IMR-90 (cell line): ENCODE measurements at regions not wholly inside any gene's neighbourhood (a gene's known extent, or its start where the extent isn't known, plus 50 kb on each side); places are given as distances from the start of the nearest gene placed in this dataset.

Experiments
- ATAC-seq: fragments of 200-7000 bp; cut with Tn5 transposase; 2 replicates; pipeline ENCODE4 v1.9.1; 2020; ENCODE audit warnings: low read depth, mild to moderate bottlenecking, moderate library complexity
- BruUV-seq: library from RNA; stranded (reverse); fragments of 400-500 nt; replicated peaks from 2 replicates; lab custom pipeline; 2021; lab: Mats Ljungman, UMichigan
- CTCF ChIA-PET: fragments of 300-600 bp; formaldehyde crosslinking; extraction: SDS; loops from one replicate; lab custom pipeline; 2021; ENCODE audit warnings: antibody characterized with exemption; lab: Yijun Ruan, JAX
- POLR2A ChIA-PET: fragments of 300-600 bp; sonication (Branson Sonifier 250); formaldehyde crosslinking; loops from one replicate; lab custom pipeline; 2022; ENCODE audit warnings: antibody characterized with exemption; ENCODE audit not compliant: unreplicated experiment; lab: Charles Lee
- DNase-seq: peaks from one replicate; pipeline ENCODE4 v3.0.0; 2013
- H2AFZ ChIP-seq: replicated peaks from 2 replicates; pipeline ENCODE3; 2013; ENCODE audit warnings: low read length, mild to moderate bottlenecking; ENCODE audit not compliant: poor library complexity
- H2AK5ac ChIP-seq: 2 replicates; pipeline ENCODE4 v1.6.1; 2013; ENCODE audit warnings: low read depth, low read length, inconsistent platforms
- H2AK9ac ChIP-seq: replicated peaks from 2 replicates; pipeline ENCODE3; 2013; ENCODE audit warnings: mild to moderate bottlenecking, low read depth, low read length, moderate library complexity; ENCODE audit not compliant: poor library complexity
- H2BK120ac ChIP-seq: 2 replicates; pipeline ENCODE4 v1.6.1; 2013; ENCODE audit warnings: low read depth, low read length, inconsistent platforms
- H2BK15ac ChIP-seq: 3 replicates; pipeline ENCODE4 v1.6.1; 2013; ENCODE audit warnings: low read depth, low read length, inconsistent platforms
- H2BK20ac ChIP-seq: 2 replicates; pipeline ENCODE4 v1.6.1; 2013; ENCODE audit warnings: low read depth, mild to moderate bottlenecking, inconsistent platforms, low read length, moderate library complexity
- H2BK5ac ChIP-seq: 2 replicates; pipeline ENCODE4 v1.6.1; 2013; ENCODE audit warnings: mild to moderate bottlenecking, low read depth, low read length, inconsistent platforms; ENCODE audit not compliant: poor library complexity, severe bottlenecking
- H3K14ac ChIP-seq: replicated peaks from 2 replicates; pipeline ENCODE4 v1.6.1; 2013; ENCODE audit warnings: low read depth, low read length, inconsistent platforms
- H3K18ac ChIP-seq: 2 replicates; pipeline ENCODE4 v1.6.1; 2013; ENCODE audit warnings: low read depth, low read length, control low read depth
- H3K23ac ChIP-seq: 2 replicates; pipeline ENCODE4 v1.6.1; 2013; ENCODE audit warnings: low read depth, low read length, inconsistent platforms
- H3K27ac ChIP-seq: 2 replicates; pipeline ENCODE4 v1.5.1; 2013; ENCODE audit warnings: mild to moderate bottlenecking, control low read depth, low read length; ENCODE audit not compliant: insufficient read depth
- H3K27me3 ChIP-seq: 2 replicates; pipeline ENCODE4 v1.6.1; 2013; ENCODE audit warnings: low read length; ENCODE audit not compliant: control insufficient read depth, insufficient read depth
- H3K36me3 ChIP-seq: 2 replicates; pipeline ENCODE4 v1.6.1; 2013; ENCODE audit warnings: low read length, mixed read lengths; ENCODE audit not compliant: control insufficient read depth, insufficient read depth
- H3K4ac ChIP-seq: 2 replicates; pipeline ENCODE4 v1.6.1; 2013; ENCODE audit warnings: low read depth, low read length, inconsistent platforms
- H3K4me1 ChIP-seq: 2 replicates; pipeline ENCODE4 v1.6.1; 2013; ENCODE audit warnings: low read length, mixed read lengths; ENCODE audit not compliant: control insufficient read depth, insufficient read depth
- H3K4me2 ChIP-seq: 2 replicates; pipeline ENCODE4 v1.6.1; 2013; ENCODE audit warnings: low read depth, mild to moderate bottlenecking, control low read depth, low read length, moderate library complexity
- H3K4me3 ChIP-seq: 2 replicates; pipeline ENCODE4 v1.5.1; 2013; ENCODE audit warnings: low read depth, mild to moderate bottlenecking, control low read depth, low read length, moderate library complexity; ENCODE audit not compliant: insufficient read depth
- H3K56ac ChIP-seq: 2 replicates; pipeline ENCODE4 v1.6.1; 2013; ENCODE audit warnings: low read length, inconsistent platforms; ENCODE audit not compliant: insufficient read depth; ENCODE audit errors: extremely low read depth
- H3K79me1 ChIP-seq, 2 experiments: 2 replicates each; pipeline ENCODE4 v1.6.1; 2013; ENCODE audit warnings: low read length in 2 of 2, inconsistent platforms in 1 of 2, low read depth in 1 of 2
- H3K9ac ChIP-seq: 2 replicates; pipeline ENCODE4 v1.6.1; 2013; ENCODE audit warnings: low read depth, low read length, control low read depth
- H3K9me1 ChIP-seq: 2 replicates; pipeline ENCODE4 v1.6.1; 2013; ENCODE audit warnings: low read length, inconsistent platforms; ENCODE audit not compliant: insufficient read depth
- H3K9me3 ChIP-seq: 2 replicates; pipeline ENCODE4 v1.6.1; 2013; ENCODE audit warnings: low read length; ENCODE audit not compliant: control insufficient read depth, insufficient read depth
- H4K20me1 ChIP-seq: 2 replicates; pipeline ENCODE4 v1.6.1; 2013; ENCODE audit warnings: low read length, inconsistent platforms; ENCODE audit not compliant: insufficient read depth
- H4K5ac ChIP-seq: 2 replicates; pipeline ENCODE4 v1.6.1; 2013; ENCODE audit warnings: mild to moderate bottlenecking, low read depth, low read length, control low read depth
- H4K8ac ChIP-seq, 2 experiments: 2 replicates each; pipeline ENCODE4 v1.6.1; 2013; ENCODE audit warnings: low read depth in 2 of 2, low read length in 2 of 2, control low read depth in 1 of 2, inconsistent platforms in 1 of 2
- H4K91ac ChIP-seq: 2 replicates; pipeline ENCODE4 v1.6.1; 2013; ENCODE audit warnings: low read depth, low read length, inconsistent platforms; ENCODE audit not compliant: insufficient read depth
- MAZ ChIP-seq: IDR thresholded peaks from 2 replicates; pipeline ENCODE4 v1.6.1; 2012; ENCODE audit warnings: low read depth, mild to moderate bottlenecking, low read length, improper control_type of control experiment, moderate library complexity, borderline replicate concordance
- POLR2A ChIP-seq: IDR thresholded peaks from 2 replicates; pipeline ENCODE4 v1.6.1; 2012; ENCODE audit warnings: mild to moderate bottlenecking, low read depth, low read length
- RFX5 ChIP-seq: IDR thresholded peaks from 2 replicates; pipeline ENCODE4 v1.8.0; 2012; ENCODE audit warnings: low read depth, mild to moderate bottlenecking, low read length, moderate library complexity
- WGBS, 2 experiments: methylation state at CpG; one replicate each; pipeline versions ENCODE4 v1.1.5 to v1.1.7; 2013; ENCODE audit warnings: missing lambda C conversion rate in 2 of 2; ENCODE audit not compliant: insufficient read length in 1 of 2; ENCODE audit errors: extremely low coverage in 2 of 2; 5-methylcytosine and 5-hydroxymethylcytosine counted together
- dilution Hi-C: fragments of 300-500 bp; cut with HindIII; formaldehyde crosslinking; loops from one replicate; pipeline ENCODE4 v1.14.3; 2018; ENCODE audit warnings: low sequenced_read_pairs; ENCODE audit not compliant: unreplicated experiment
- in situ Hi-C: fragments of 300-500 bp; cut with MboI; formaldehyde crosslinking; loops from 3 replicates; pipeline ENCODE4 v1.14.3; 2019; ENCODE audit warnings: low sequenced_read_pairs, inconsistent platforms, mixed read lengths
- intact Hi-C: fragments of 100-400 bp; cut with micrococcal nuclease; formaldehyde crosslinking; loops from 2 replicates; pipeline ENCODE4 v1.10.0; 2022

GRCh38 chr5:7983433-7983832, 114.5 kb downstream of the MTRR start:
- Histone ChIP-seq H4K20me1 (no peaks in the 10 kb centered on the region), H4K8ac (no peak overlapping the region), H3K56ac (no peak overlapping the region), H2BK15ac (no peak overlapping the region), H3K9me1 (no peaks in the 10 kb centered on the region), H3K4me2 (no peak overlapping the region), H3K14ac (no peak overlapping the region), H3K27ac (no peak overlapping the region), H3K4me1 (no peaks in the 10 kb centered on the region), H3K36me3 (no peaks in the 10 kb centered on the region), H4K5ac (no peak overlapping the region), H4K91ac (no peak overlapping the region), H2AFZ (peak overlapping the region; percentile 43), H3K23ac (no peak overlapping the region), H3K79me1 (no peaks in the 10 kb centered on the region), H2AK9ac (no peak overlapping the region), H2BK120ac (no peak overlapping the region), H3K27me3 (no peaks in the 10 kb centered on the region), H3K9me3 (no peaks in the 10 kb centered on the region), H2BK20ac (no peak overlapping the region), H2AK5ac (no peak overlapping the region), H3K4me3 (no peak overlapping the region), H3K9ac (no peak overlapping the region), H3K18ac (no peak overlapping the region), H3K4ac (no peak overlapping the region), H2BK5ac (no peak overlapping the region)
- ChIA-PET CTCF (no interaction called here), POLR2A (no interaction called here)
- BruUV-seq, result no TSS peak
- dilution Hi-C loops (no loop called here), in situ Hi-C loops (no loop called here), intact Hi-C loops (no loop called here)
- DNase-seq (no peak), ATAC-seq (no peak)
- 72% methylated on average over 7 of the region's 18 CpGs; no CpG with 5 or more reads in 1 of the 2 experiments for WGBS, 2 experiments
- no peak for TF ChIP-seq RFX5
- no peak for TF ChIP-seq MAZ
- TF ChIP-seq POLR2A, result no peak
